ENCODE measurements at regions not wholly inside any gene's neighbourhood (a gene's known extent, or its start where the extent isn't known, plus 50 kb on each side); places are given as distances from the start of the nearest gene placed in this dataset.
"Not testable (repeated sequence)": the region's sequence is repeated elsewhere in the genome, so short reads cannot be mapped to it uniquely, and the experiment has no call there.

DNA sequence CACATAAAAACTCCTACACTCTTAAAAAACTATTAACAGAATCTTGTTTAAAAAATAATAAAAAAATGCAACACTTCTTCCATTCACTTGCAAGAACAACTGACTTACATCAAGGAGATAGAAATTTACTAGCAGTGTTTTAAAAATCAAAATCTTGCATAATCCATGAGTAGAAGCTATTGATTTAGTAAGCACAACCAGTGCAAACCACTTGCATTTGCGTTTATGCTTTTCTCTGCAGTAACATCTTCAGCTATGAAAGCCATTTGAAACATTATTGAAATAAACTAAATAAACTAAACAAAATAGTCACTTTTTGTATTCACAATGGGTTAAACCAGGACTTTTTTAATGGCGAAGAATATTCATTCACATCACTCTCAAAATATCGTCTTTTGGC, 389.2 kb upstream of the EMCN start:
- no peak overlapping the region for H2BK5ac ChIP-seq (ENCODE audit: insufficient read length, low read length)
- H2BK12ac ChIP-seq (ENCODE audit: insufficient read length, low read depth, low read length) = no peak overlapping the region
- H3K9me3 Mint-ChIP-seq = peaks cover 0 to 7% of the 10 kb centered on the region in 2 experiments; a peak in 2 of 5 replicates
- no peak overlapping the region for H3K23ac ChIP-seq (ENCODE audit: insufficient read length, low read depth, low read length)
- no peak overlapping the region for H2BK120ac ChIP-seq (ENCODE audit: low read depth, low read length, poor library complexity, severe bottlenecking)
- H3K18ac ChIP-seq (ENCODE audit: insufficient read length, low read depth, low read length) = no peak overlapping the region
- no CpG with 5 or more reads among the region's 3 CpGs for WGBS (ENCODE audit: extremely low coverage, insufficient read length, low lambda C conversion rate)
- H3K9ac ChIP-seq (ENCODE audit: extremely low read depth, insufficient read length, low read length) = no peak overlapping the region
- no peaks in the 10 kb centered on the region for H3K79me1 ChIP-seq (ENCODE audit: insufficient read depth, low read depth, low read length, poor library complexity, severe bottlenecking)
- H4K91ac ChIP-seq (ENCODE audit: insufficient read length, low read depth, low read length) = no peak overlapping the region
- no peak overlapping the region for H3K4me2 ChIP-seq (ENCODE audit: insufficient read depth, insufficient read length, low read length)
- H3T11ph ChIP-seq (ENCODE audit: low read length) = no peak overlapping the region
- H3K14ac ChIP-seq (ENCODE audit: insufficient read depth, low read length) = no peak overlapping the region
- H3K4me3 Mint-ChIP-seq = no peak overlapping the region
- H3K9me3 ChIP-seq (ENCODE audit: control insufficient read depth, low read depth, low read length) = no peaks in the 10 kb centered on the region
- no peaks in the 10 kb centered on the region for H4K20me1 ChIP-seq (ENCODE audit: control insufficient read depth, insufficient read depth, insufficient read length)
- H3K4me1 Mint-ChIP-seq = no peaks in the 10 kb centered on the region; a peak in 1 of 4 replicates
- no peaks in the 10 kb centered on the region for H3K23me2 ChIP-seq (ENCODE audit: insufficient read length, low read depth, low read length, poor library complexity, severe bottlenecking)
- no peak overlapping the region for H2BK20ac ChIP-seq (ENCODE audit: low read depth, low read length, poor library complexity, severe bottlenecking)
- no peak overlapping the region for H3K56ac ChIP-seq (ENCODE audit: insufficient read length, low read depth, low read length)
- no peak overlapping the region for H4K5ac ChIP-seq (ENCODE audit: insufficient read length, low read depth, low read length)
- H3K36me3 Mint-ChIP-seq (ENCODE audit: insufficient read depth in 1 of 3, low read depth in 3 of 3) = peaks cover 0 to 7% (median 0%) of the 10 kb centered on the region in 3 experiments; a peak in 1 of 7 replicates
- no peak overlapping the region for H2AFZ ChIP-seq (ENCODE audit: low read length)
- no peaks in the 10 kb centered on the region for H3K27me3 ChIP-seq (ENCODE audit: insufficient read depth, low read length)
- H3K27ac ChIP-seq (ENCODE audit: insufficient read length, low read depth, low read length) = no peak overlapping the region
- no peak overlapping the region for H3K4ac ChIP-seq (ENCODE audit: low read depth, low read length)
- no peak overlapping the region for H3K27ac Mint-ChIP-seq
- H3K27me3 Mint-ChIP-seq (ENCODE audit: low read depth) = no peaks in the 10 kb centered on the region
- H3K4me1 ChIP-seq (ENCODE audit: insufficient read depth, low read length) = no peaks in the 10 kb centered on the region
- TF ChIP-seq, protein P1, sequence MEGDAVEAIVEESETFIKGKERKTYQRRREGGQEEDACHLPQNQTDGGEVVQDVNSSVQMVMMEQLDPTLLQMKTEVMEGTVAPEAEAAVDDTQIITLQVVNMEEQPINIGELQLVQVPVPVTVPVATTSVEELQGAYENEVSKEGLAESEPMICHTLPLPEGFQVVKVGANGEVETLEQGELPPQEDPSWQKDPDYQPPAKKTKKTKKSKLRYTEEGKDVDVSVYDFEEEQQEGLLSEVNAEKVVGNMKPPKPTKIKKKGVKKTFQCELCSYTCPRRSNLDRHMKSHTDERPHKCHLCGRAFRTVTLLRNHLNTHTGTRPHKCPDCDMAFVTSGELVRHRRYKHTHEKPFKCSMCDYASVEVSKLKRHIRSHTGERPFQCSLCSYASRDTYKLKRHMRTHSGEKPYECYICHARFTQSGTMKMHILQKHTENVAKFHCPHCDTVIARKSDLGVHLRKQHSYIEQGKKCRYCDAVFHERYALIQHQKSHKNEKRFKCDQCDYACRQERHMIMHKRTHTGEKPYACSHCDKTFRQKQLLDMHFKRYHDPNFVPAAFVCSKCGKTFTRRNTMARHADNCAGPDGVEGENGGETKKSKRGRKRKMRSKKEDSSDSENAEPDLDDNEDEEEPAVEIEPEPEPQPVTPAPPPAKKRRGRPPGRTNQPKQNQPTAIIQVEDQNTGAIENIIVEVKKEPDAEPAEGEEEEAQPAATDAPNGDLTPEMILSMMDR (conservative IDR thresholded peaks at IDR 0.05) = no peak
- no peak overlapping the region for H2AK5ac ChIP-seq (ENCODE audit: insufficient read length, low read length)
- H2BK15ac ChIP-seq (ENCODE audit: low read depth, low read length) = no peak overlapping the region
- H4K8ac ChIP-seq (replicated peaks; ENCODE audit: insufficient read length, low read depth, low read length) = no peak overlapping the region
- no peaks in the 10 kb centered on the region for H3K79me2 ChIP-seq (ENCODE audit: insufficient read depth, low read length)
- DNase-seq = no peak

DNA sequence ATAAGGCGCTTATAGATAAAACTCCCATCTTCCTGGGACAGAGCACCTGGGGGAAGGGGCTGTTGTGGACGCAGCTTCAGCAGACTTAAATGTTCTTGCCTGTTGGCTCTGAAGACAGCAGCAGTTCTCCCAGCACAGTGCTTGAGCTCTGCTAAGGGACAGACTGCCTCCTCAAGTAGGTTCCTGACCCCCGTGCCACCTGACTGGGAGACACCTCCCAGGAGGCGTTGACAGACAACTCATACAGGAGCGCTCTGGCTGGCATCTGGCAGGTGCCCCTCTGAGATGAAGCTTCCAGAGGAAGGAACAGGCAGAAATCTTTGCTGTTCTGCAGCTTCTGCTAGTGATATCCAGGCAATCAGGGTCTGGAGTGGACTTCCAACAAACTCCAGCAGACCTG, 383.1 kb upstream of the EMCN start:
- H3K79me1 ChIP-seq (ENCODE audit: insufficient read depth, low read depth, low read length, poor library complexity, severe bottlenecking); H3K9me3 Mint-ChIP-seq; H3K18ac ChIP-seq (ENCODE audit: insufficient read length, low read depth, low read length); H3K4me3 Mint-ChIP-seq; H2BK5ac ChIP-seq (ENCODE audit: insufficient read length, low read length); H2BK120ac ChIP-seq (ENCODE audit: low read depth, low read length, poor library complexity, severe bottlenecking); H3K4ac ChIP-seq (ENCODE audit: low read depth, low read length); H2BK15ac ChIP-seq (ENCODE audit: low read depth, low read length); H4K5ac ChIP-seq (ENCODE audit: insufficient read length, low read depth, low read length); H3K4me1 ChIP-seq (ENCODE audit: insufficient read depth, low read length); H3K4me2 ChIP-seq (ENCODE audit: insufficient read depth, insufficient read length, low read length); H3K27me3 Mint-ChIP-seq (ENCODE audit: low read depth); H4K8ac ChIP-seq (replicated peaks; ENCODE audit: insufficient read length, low read depth, low read length); H3K23ac ChIP-seq (ENCODE audit: insufficient read length, low read depth, low read length); H2BK20ac ChIP-seq (ENCODE audit: low read depth, low read length, poor library complexity, severe bottlenecking); H3K27me3 ChIP-seq (ENCODE audit: insufficient read depth, low read length); H3K9me3 ChIP-seq (ENCODE audit: control insufficient read depth, low read depth, low read length); H2AFZ ChIP-seq (ENCODE audit: low read length); H3T11ph ChIP-seq (ENCODE audit: low read length); H3K23me2 ChIP-seq (ENCODE audit: insufficient read length, low read depth, low read length, poor library complexity, severe bottlenecking); H2BK12ac ChIP-seq (ENCODE audit: insufficient read length, low read depth, low read length); H3K36me3 Mint-ChIP-seq (ENCODE audit: insufficient read depth in 1 of 3, low read depth in 3 of 3); H3K79me2 ChIP-seq (ENCODE audit: insufficient read depth, low read length); H4K91ac ChIP-seq (ENCODE audit: insufficient read length, low read depth, low read length); H3K4me1 Mint-ChIP-seq; H3K9ac ChIP-seq (ENCODE audit: extremely low read depth, insufficient read length, low read length); H3K56ac ChIP-seq (ENCODE audit: insufficient read length, low read depth, low read length); H3K27ac ChIP-seq (ENCODE audit: insufficient read length, low read depth, low read length); H2AK5ac ChIP-seq (ENCODE audit: insufficient read length, low read length); H3K14ac ChIP-seq (ENCODE audit: insufficient read depth, low read length); DNase-seq; H3K27ac Mint-ChIP-seq; H4K20me1 ChIP-seq (ENCODE audit: control insufficient read depth, insufficient read depth, insufficient read length): not testable (repeated sequence)
- WGBS (ENCODE audit: extremely low coverage, insufficient read length, low lambda C conversion rate) = no CpG with 5 or more reads among the region's 5 CpGs

All from H9 (cell line).